IPS-NIHi7 (cell line): ENCODE measurements at regions not wholly inside any gene's neighbourhood (a gene's known extent, or its start where the extent isn't known, plus 50 kb on each side); places are given as distances from the start of the nearest gene placed in this dataset.
A peak's percentile ranks its signal among the peaks of the same experiment; 100 is the strongest.
"Not testable (repeated sequence)": the region's sequence is repeated elsewhere in the genome, so short reads cannot be mapped to it uniquely, and the experiment has no call there.

Source experiments
- DNase-seq: peaks from one replicate; pipeline ENCODE4 v3.0.0; 2012; ENCODE audit warnings: mixed read lengths; ENCODE audit errors: extremely low spot score

GRCh38 chr12:4822572-4822971 is 87.1 kb upstream of the KCNA1 start:
- no peak for DNase-seq

GRCh38 chr12:4824380-4824779 is 85.3 kb upstream of the KCNA1 start:
- DNase-seq, result no peak

- no peak for DNase-seq
Observed at GRCh38 chr12:4825011-4825858, 84.5 kb upstream of the KCNA1 start.

- DNase-seq, result no peak
Observed at GRCh38 chr12:4826909-4827308, 82.8 kb upstream of the KCNA1 start.

- DNase-seq, result no peak
Observed at GRCh38 chr12:4828176-4828575, 81.5 kb upstream of the KCNA1 start.

GRCh38 chr12:4829161-4829792 is 80.4 kb upstream of the KCNA1 start:
- DNase-seq, result no peak

GRCh38 chr12:4829793-4830162 is 79.9 kb upstream of the KCNA1 start:
- DNase-seq, result no peak

- DNase-seq, result no peak
Observed at GRCh38 chr12:4830556-4831210, 79.0 kb upstream of the KCNA1 start.

GRCh38 chr12:4833053-4833452 is 76.7 kb upstream of the KCNA1 start:
- no peak for DNase-seq

GRCh38 chr12:4833524-4833923 is 76.2 kb upstream of the KCNA1 start:
- DNase-seq, result no peak

GRCh38 chr12:4842401-4842800 is 67.3 kb upstream of the KCNA1 start:
- not testable (repeated sequence) for DNase-seq

GRCh38 chr12:4843907-4844306 is 65.8 kb upstream of the KCNA1 start:
- DNase-seq, result no peak

- DNase-seq, result no peak
Observed at GRCh38 chr12:4847713-4848112, 62.0 kb upstream of the KCNA1 start.

- no peak for DNase-seq
Observed at GRCh38 chr12:4849115-4849541, 60.6 kb upstream of the KCNA1 start.

- no peak for DNase-seq
Observed at GRCh38 chr12:4849795-4850345, 59.8 kb upstream of the KCNA1 start.

GRCh38 chr12:4850857-4851380 is 58.8 kb upstream of the KCNA1 start:
- DNase-seq, result no peak

- no peak for DNase-seq
Observed at GRCh38 chr12:4852308-4852707, 57.4 kb upstream of the KCNA1 start.

GRCh38 chr12:4852911-4853310 is 56.8 kb upstream of the KCNA1 start:
- DNase-seq, result no peak

GRCh38 chr12:4855121-4855924 is 54.4 kb upstream of the KCNA1 start:
- DNase-seq, result peak; percentile 81

GRCh38 chr12:4856596-4856995 is 53.1 kb upstream of the KCNA1 start:
- no peak for DNase-seq
